Ectodermal cell (in vitro differentiated cells): ENCODE measurements at regions not wholly inside any gene's neighbourhood (a gene's known extent, or its start where the extent isn't known, plus 50 kb on each side); places are given as distances from the start of the nearest gene placed in this dataset.

Source experiments
- H3K27ac ChIP-seq: 2 replicates; pipeline ENCODE4 v1.7.0; 2013; ENCODE audit warnings: mild to moderate bottlenecking, low read depth, low read length; ENCODE audit not compliant: insufficient read depth, poor library complexity, severe bottlenecking
- H3K27me3 ChIP-seq: 2 replicates; pipeline ENCODE4 v1.7.0; 2013; ENCODE audit warnings: mild to moderate bottlenecking, low read length; ENCODE audit not compliant: insufficient read depth, control insufficient read depth, poor library complexity, severe bottlenecking
- H3K36me3 ChIP-seq: one replicate; pipeline ENCODE4 v1.7.0; 2013; ENCODE audit warnings: low read length; ENCODE audit not compliant: control insufficient read depth, insufficient read depth
- H3K4me1 ChIP-seq: one replicate; pipeline ENCODE4 v1.7.0; 2013; ENCODE audit warnings: low read length; ENCODE audit not compliant: control insufficient read depth, insufficient read depth
- H3K4me3 ChIP-seq: 2 replicates; pipeline ENCODE4 v1.7.0; 2013; ENCODE audit warnings: low read depth, low read length, control low read depth; ENCODE audit not compliant: insufficient read depth
- H3K9me3 ChIP-seq: 2 replicates; pipeline ENCODE4 v1.7.0; 2013; ENCODE audit warnings: mild to moderate bottlenecking, low read length, moderate library complexity; ENCODE audit not compliant: control insufficient read depth
- WGBS, 2 experiments: methylation state at CpG; one replicate each; pipeline ENCODE4 v1.1.7; 2013; ENCODE audit warnings: missing lambda C conversion rate in 2 of 2; 5-methylcytosine and 5-hydroxymethylcytosine counted together

GRCh38 chr12:30440826-30441602, 254.7 kb downstream of the IPO8 start:
- no peaks in the 10 kb centered on the region for H3K9me3 ChIP-seq
- no peaks in the 10 kb centered on the region for H3K27me3 ChIP-seq
- no peaks in the 10 kb centered on the region for H3K36me3 ChIP-seq
- no peaks in the 10 kb centered on the region for H3K4me1 ChIP-seq
- no peak overlapping the region for H3K4me3 ChIP-seq
- WGBS, 2 experiments: 85 to 86% methylated on average over 7 of the region's 7 CpGs
- H3K27ac ChIP-seq: no peak overlapping the region

DNA sequence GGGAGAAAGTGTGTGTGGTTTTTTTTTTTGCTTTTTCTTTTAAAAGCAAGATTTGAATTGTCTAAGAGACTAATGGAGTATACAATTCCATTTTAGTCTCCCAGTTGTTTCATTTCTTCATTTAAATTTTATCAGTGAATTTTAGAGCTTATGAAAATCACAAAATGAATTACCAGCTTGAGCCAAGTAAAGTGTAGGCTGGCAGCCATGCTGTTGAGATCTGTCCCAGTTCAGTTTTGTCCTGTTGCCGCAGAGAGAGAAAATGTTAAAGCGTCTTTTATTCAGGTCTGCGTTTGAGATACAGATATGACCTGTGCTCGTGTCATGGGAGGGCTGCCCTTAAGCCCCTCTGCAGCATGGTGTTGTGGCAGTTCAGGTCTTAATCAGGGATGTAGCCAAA, 256.5 kb downstream of the IPO8 start:
- Histone ChIP-seq H3K4me3 (no peak overlapping the region), H3K36me3 (no peaks in the 10 kb centered on the region), H3K4me1 (no peaks in the 10 kb centered on the region), H3K27ac (no peak overlapping the region), H3K27me3 (no peaks in the 10 kb centered on the region), H3K9me3 (no peaks in the 10 kb centered on the region)
- 71 to 72% methylated on average over 4 of the region's 4 CpGs for WGBS, 2 experiments

GRCh38 chr12:30438601-30439041, 257.0 kb downstream of the IPO8 start:
- Histone ChIP-seq H3K4me3 (no peak overlapping the region), H3K27me3 (no peaks in the 10 kb centered on the region), H3K4me1 (no peaks in the 10 kb centered on the region), H3K36me3 (no peaks in the 10 kb centered on the region), H3K9me3 (no peaks in the 10 kb centered on the region), H3K27ac (no peak overlapping the region)
- 100% methylated on average over 1 of the region's 1 CpG; no CpG with 5 or more reads in 1 of the 2 experiments for WGBS, 2 experiments

DNA sequence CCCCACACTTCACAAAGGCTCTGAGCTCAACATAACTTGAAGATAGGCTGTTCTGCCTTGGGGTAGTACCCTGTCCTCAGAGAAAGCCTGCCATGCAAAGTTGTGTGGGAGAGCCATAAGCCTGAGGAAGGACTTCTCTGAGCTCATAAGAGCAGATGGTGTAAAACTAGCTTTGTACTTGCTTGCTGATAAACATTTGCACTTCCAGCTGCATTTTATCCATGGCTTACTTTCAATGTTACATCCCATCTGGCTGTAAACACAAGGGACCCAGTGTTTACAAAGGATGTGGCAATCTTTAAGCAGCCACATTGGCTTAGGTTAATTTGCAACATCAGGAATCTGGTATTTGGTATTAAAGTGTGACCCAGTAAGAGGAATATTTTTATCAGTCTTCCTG, 258.1 kb downstream of the IPO8 start:
- H3K36me3 ChIP-seq: no peaks in the 10 kb centered on the region
- H3K4me3 ChIP-seq: no peak overlapping the region
- H3K9me3 ChIP-seq: no peaks in the 10 kb centered on the region
- H3K27me3 ChIP-seq: no peaks in the 10 kb centered on the region
- H3K4me1 ChIP-seq: no peaks in the 10 kb centered on the region
- no peak overlapping the region for H3K27ac ChIP-seq

DNA sequence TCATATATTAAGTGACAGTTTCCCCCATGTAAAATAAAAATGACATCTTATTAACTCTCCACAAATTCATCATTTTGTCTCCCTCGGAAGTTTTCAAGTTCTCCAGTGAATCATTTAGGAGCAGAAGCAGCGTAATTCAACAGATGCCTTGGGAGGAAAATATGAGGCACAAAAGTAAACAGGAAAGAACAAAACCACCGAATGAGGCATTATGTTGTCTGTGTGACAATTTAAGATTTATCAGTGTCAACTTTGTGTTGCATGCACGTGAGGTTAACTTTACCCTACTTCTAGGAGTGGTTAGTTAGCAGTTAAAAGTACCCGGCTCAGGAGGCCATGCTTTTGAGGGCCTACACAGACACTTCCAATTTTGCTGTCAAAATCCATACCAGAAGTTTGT, 258.6 kb downstream of the IPO8 start:
- Histone ChIP-seq H3K4me3 (no peak overlapping the region), H3K27ac (no peak overlapping the region), H3K36me3 (no peaks in the 10 kb centered on the region), H3K9me3 (no peaks in the 10 kb centered on the region), H3K4me1 (no peaks in the 10 kb centered on the region), H3K27me3 (no peaks in the 10 kb centered on the region)
- 70% methylated on average over 4 to 5 of the region's 5 CpGs for WGBS, 2 experiments

GRCh38 chr12:30428098-30428497, 267.6 kb downstream of the IPO8 start:
- Histone ChIP-seq H3K4me3 (no peak overlapping the region), H3K9me3 (no peaks in the 10 kb centered on the region), H3K27me3 (no peaks in the 10 kb centered on the region), H3K36me3 (no peaks in the 10 kb centered on the region), H3K4me1 (no peaks in the 10 kb centered on the region), H3K27ac (no peak overlapping the region)
- 88 to 93% methylated on average over 1 of the region's 1 CpG for WGBS, 2 experiments

GRCh38 chr12:30427555-30427954, 268.1 kb downstream of the IPO8 start:
- Histone ChIP-seq H3K27ac (no peak overlapping the region), H3K9me3 (no peaks in the 10 kb centered on the region), H3K4me3 (no peak overlapping the region), H3K27me3 (no peaks in the 10 kb centered on the region), H3K36me3 (no peaks in the 10 kb centered on the region), H3K4me1 (no peaks in the 10 kb centered on the region)
- WGBS, 2 experiments: 91 to 100% methylated on average over 1 of the region's 1 CpG

GRCh38 chr12:30425445-30425844, 270.2 kb downstream of the IPO8 start:
- H3K9me3 ChIP-seq: no peaks in the 10 kb centered on the region
- no peak overlapping the region for H3K27ac ChIP-seq
- H3K4me3 ChIP-seq: no peak overlapping the region
- H3K36me3 ChIP-seq: no peaks in the 10 kb centered on the region
- no peaks in the 10 kb centered on the region for H3K27me3 ChIP-seq
- 91 to 92% methylated on average over 3 of the region's 3 CpGs for WGBS, 2 experiments
- H3K4me1 ChIP-seq: no peaks in the 10 kb centered on the region

GRCh38 chr12:30423330-30423729, 272.3 kb downstream of the IPO8 start:
- WGBS, 2 experiments: 88 to 91% methylated on average over 5 of the region's 5 CpGs
- H3K27ac ChIP-seq: no peak overlapping the region

GRCh38 chr12:30422844-30423243, 272.8 kb downstream of the IPO8 start:
- Histone ChIP-seq H3K4me1 (no peaks in the 10 kb centered on the region), H3K36me3 (no peaks in the 10 kb centered on the region), H3K9me3 (no peaks in the 10 kb centered on the region), H3K27me3 (no peaks in the 10 kb centered on the region), H3K4me3 (no peak overlapping the region), H3K27ac (no peak overlapping the region)
- WGBS, 2 experiments: 81 to 93% methylated on average over 1 of the region's 1 CpG

More at GRCh38 chr12:30423330-30423729, 272.3 kb downstream of the IPO8 start:
- Histone ChIP-seq H3K9me3 (no peaks in the 10 kb centered on the region), H3K36me3 (no peaks in the 10 kb centered on the region), H3K27me3 (no peaks in the 10 kb centered on the region), H3K4me1 (no peaks in the 10 kb centered on the region), H3K4me3 (no peak overlapping the region)
